GM12878 (cell line): ENCODE measurements at regions not wholly inside any gene's neighbourhood (a gene's known extent, or its start where the extent isn't known, plus 50 kb on each side); places are given as distances from the start of the nearest gene placed in this dataset.

Experiments
- CTCF ChIP-seq, 3 experiments: IDR thresholded peaks in 2 of 3; conservative IDR thresholded peaks in 1 of 3; 2 replicates each; pipeline ENCODE4 v1.5.1; 2011; ENCODE audit warnings: low read depth in 3 of 3, low read length in 3 of 3, mild to moderate bottlenecking in 3 of 3, control low read depth in 2 of 3, moderate library complexity in 2 of 3, inconsistent platforms in 1 of 3, mixed read lengths in 1 of 3; ENCODE audit not compliant: control insufficient read depth in 2 of 3, insufficient read depth in 1 of 3; ENCODE audit errors: extremely low read depth in 1 of 3
- NRF1 ChIP-seq: conservative IDR thresholded peaks from 2 replicates; pipeline ENCODE4 v1.6.1; 2011; ENCODE audit warnings: mild to moderate bottlenecking, low read depth, low read length, improper control_type of control experiment
- SREBF1 ChIP-seq: IDR thresholded peaks from 2 replicates; pipeline ENCODE4 v1.6.1; 2012; ENCODE audit warnings: mild to moderate bottlenecking, low read length

- TF ChIP-seq CTCF (IDR thresholded peaks at IDR 0.05 in 2 of 3, conservative IDR thresholded peaks at IDR 0.05 in 1 of 3; ENCODE audit: control insufficient read depth in 2 of 3, extremely low read depth in 1 of 3, insufficient read depth in 1 of 3, low read depth in 3 of 3, low read length in 3 of 3) = no peak
- no peak for TF ChIP-seq SREBF1
- no peak for TF ChIP-seq NRF1
Observed at GRCh38 chr1:212219679-212220463, 65.3 kb upstream of the PPP2R5A start.
